H1 (cell line): ENCODE measurements at regions not wholly inside any gene's neighbourhood (a gene's known extent, or its start where the extent isn't known, plus 50 kb on each side); places are given as distances from the start of the nearest gene placed in this dataset.

Source experiments
- CTCF ChIA-PET: fragments of 300-600 bp; sonication (Branson Sonifier 250); formaldehyde crosslinking; loops from one replicate; lab custom pipeline; 2021; ENCODE audit not compliant: partially characterized antibody; lab: Charles Lee
- POLR2A ChIA-PET: fragments of 300-600 bp; sonication (Branson Sonifier 250); formaldehyde crosslinking; loops from one replicate; lab custom pipeline; 2021; ENCODE audit warnings: inconsistent platforms; ENCODE audit not compliant: partially characterized antibody; lab: Charles Lee
- DNase-seq, 2 experiments: peaks; one replicate each; pipeline versions ENCODE4 v3.0.0 to v3.0.0-alpha.2; 2010 to 2022; ENCODE audit warnings: low spot score in 2 of 2, low read depth in 1 of 2, mixed read lengths in 1 of 2
- FAIRE-seq: peaks from 2 replicates; lab custom pipeline; 2011; peaks lifted over from hg19 to GRCh38; lab: Jason Lieb, UNC
- H2AFZ ChIP-seq: 2 replicates; pipeline ENCODE4 v1.8.1; 2012; ENCODE audit warnings: low read length, inconsistent platforms
- H2AK5ac ChIP-seq: 2 replicates; pipeline ENCODE4 v1.6.1; 2013; ENCODE audit warnings: low read depth, low read length
- H2BK120ac ChIP-seq: replicated peaks from 2 replicates; pipeline ENCODE3; 2013; ENCODE audit warnings: low read depth, low read length, inconsistent platforms
- H2BK12ac ChIP-seq: 2 replicates; pipeline ENCODE4 v1.6.1; 2013; ENCODE audit warnings: low read depth, low read length
- H2BK15ac ChIP-seq: 2 replicates; pipeline ENCODE4 v1.6.1; 2013; ENCODE audit warnings: low read length
- H2BK20ac ChIP-seq: 2 replicates; pipeline ENCODE4 v1.6.1; 2013; ENCODE audit warnings: low read length
- H2BK5ac ChIP-seq: 2 replicates; pipeline ENCODE4 v1.6.1; 2013; ENCODE audit warnings: low read depth, low read length
- H3K14ac ChIP-seq: 2 replicates; pipeline ENCODE4 v1.6.1; 2013; ENCODE audit warnings: inconsistent platforms; ENCODE audit not compliant: insufficient read length
- H3K18ac ChIP-seq: 2 replicates; pipeline ENCODE4 v1.6.1; 2013; ENCODE audit warnings: low read length; ENCODE audit errors: extremely low read depth
- H3K23ac ChIP-seq: 2 replicates; pipeline ENCODE4 v1.6.1; 2013; ENCODE audit warnings: inconsistent platforms; ENCODE audit not compliant: insufficient read length
- H3K23me2 ChIP-seq: 2 replicates; pipeline ENCODE4 v1.6.1; 2013; ENCODE audit warnings: low read depth, low read length
- H3K27ac ChIP-seq: 2 replicates; pipeline ENCODE4 v1.6.1; 2011; ENCODE audit warnings: low read depth, low read length, inconsistent platforms
- H3K27me3 ChIP-seq, 4 experiments: replicated peaks in 1 of 4; 1 replicate in 1 of 4; 2 replicates in 3 of 4; pipeline versions ENCODE4 v1.6.1 to v1.8.1; 2011 to 2013; ENCODE audit warnings: low read length in 3 of 4, mild to moderate bottlenecking in 3 of 4, inconsistent platforms in 2 of 4, mixed read lengths in 2 of 4, moderate library complexity in 1 of 4; ENCODE audit not compliant: control insufficient read depth in 3 of 4, insufficient read depth in 3 of 4; ENCODE audit errors: extremely low read depth in 1 of 4
- H3K36me3 ChIP-seq, 4 experiments: 2 replicates each; pipeline versions ENCODE4 v1.6.1 to v1.8.1; 2011 to 2013; ENCODE audit warnings: mild to moderate bottlenecking in 4 of 4, low read length in 3 of 4, moderate library complexity in 2 of 4, control low read depth in 1 of 4, inconsistent platforms in 1 of 4; ENCODE audit not compliant: insufficient read depth in 4 of 4, control insufficient read depth in 2 of 4
- H3K4ac ChIP-seq: replicated peaks from 2 replicates; pipeline ENCODE3; 2013; ENCODE audit warnings: low read length, low read depth, mixed read lengths, inconsistent platforms; ENCODE audit not compliant: insufficient read length
- H3K4me1 ChIP-seq, 4 experiments: replicated peaks in 1 of 4; 1 replicate in 1 of 4; 2 replicates in 3 of 4; pipeline versions ENCODE4 v1.6.1 to v1.8.1; 2011 to 2013; ENCODE audit warnings: low read length in 3 of 4, inconsistent platforms in 2 of 4, mixed read lengths in 1 of 4; ENCODE audit not compliant: insufficient read depth in 4 of 4, control insufficient read depth in 3 of 4
- H3K4me2 ChIP-seq, 2 experiments: 2 replicates each; pipeline versions ENCODE4 v1.6.1 to v1.8.1; 2011 to 2013; ENCODE audit warnings: low read depth in 2 of 2, low read length in 2 of 2, control low read depth in 1 of 2, inconsistent platforms in 1 of 2, mild to moderate bottlenecking in 1 of 2; ENCODE audit not compliant: insufficient read depth in 1 of 2
- H3K4me3 ChIP-seq, 4 experiments: fragments of 200-600, 300-600 bp in 1 of 4; sonication (generic), shearing (Covaris generic), sonication (Bioruptor Twin) in 1 of 4; 2 replicates each; pipeline versions ENCODE4 v1.5.1 to v1.8.1; 2011 to 2016; ENCODE audit warnings: low read length in 4 of 4, low read depth in 3 of 4, control low read depth in 2 of 4, inconsistent platforms in 2 of 4, mild to moderate bottlenecking in 2 of 4, mixed read lengths in 1 of 4, moderate library complexity in 1 of 4; ENCODE audit not compliant: insufficient read depth in 2 of 4; ENCODE audit errors: extremely low read depth in 1 of 4
- H3K56ac ChIP-seq: replicated peaks from 2 replicates; pipeline ENCODE3; 2013; ENCODE audit warnings: low read depth, mild to moderate bottlenecking, mixed read lengths, low read length, inconsistent platforms; ENCODE audit not compliant: insufficient read length
- H3K79me1 ChIP-seq: 2 replicates; pipeline ENCODE4 v1.6.1; 2013; ENCODE audit warnings: low read depth, low read length, control low read depth
- H3K79me2 ChIP-seq, 2 experiments: 2 replicates each; pipeline versions ENCODE4 v1.6.1 to v1.8.1; 2012 to 2013; ENCODE audit warnings: low read length in 2 of 2, mild to moderate bottlenecking in 2 of 2, inconsistent platforms in 1 of 2; ENCODE audit not compliant: insufficient read depth in 2 of 2, control insufficient read depth in 1 of 2
- H3K9ac ChIP-seq, 4 experiments: replicated peaks in 1 of 4; 1 replicate in 1 of 4; 2 replicates in 3 of 4; pipeline versions ENCODE4 v1.6.1 to v1.8.1; 2011 to 2013; ENCODE audit warnings: low read depth in 3 of 4, low read length in 3 of 4, control low read depth in 2 of 4, mild to moderate bottlenecking in 2 of 4, moderate library complexity in 2 of 4, inconsistent platforms in 1 of 4; ENCODE audit errors: extremely low read depth in 1 of 4
- H3K9me3 ChIP-seq, 2 experiments: 2 replicates each; pipeline versions ENCODE4 v1.6.1 to v1.8.1; 2012 to 2013; ENCODE audit warnings: mild to moderate bottlenecking in 2 of 2, moderate library complexity in 2 of 2, control low read depth in 1 of 2, inconsistent platforms in 1 of 2, low read depth in 1 of 2, low read length in 1 of 2, mixed read lengths in 1 of 2; ENCODE audit not compliant: insufficient read depth in 2 of 2
- H4K20me1 ChIP-seq, 2 experiments: replicated peaks in 1 of 2; 2 replicates each; pipeline versions ENCODE3 to v1.8.1; 2011 to 2013; ENCODE audit warnings: inconsistent platforms in 2 of 2, low read length in 2 of 2, mild to moderate bottlenecking in 1 of 2; ENCODE audit not compliant: insufficient read depth in 2 of 2, control insufficient read depth in 1 of 2
- H4K5ac ChIP-seq: 2 replicates; pipeline ENCODE4 v1.6.1; 2013; ENCODE audit warnings: low read length, low read depth, mixed read lengths, inconsistent platforms; ENCODE audit not compliant: insufficient read length
- H4K8ac ChIP-seq: 2 replicates; pipeline ENCODE4 v1.8.0; 2013; ENCODE audit warnings: mild to moderate bottlenecking, moderate library complexity, low read length, inconsistent platforms; ENCODE audit not compliant: insufficient read depth; ENCODE audit errors: extremely low read depth
- H4K91ac ChIP-seq: replicated peaks from 2 replicates; pipeline ENCODE3; 2013; ENCODE audit warnings: low read length, mixed read lengths, inconsistent platforms; ENCODE audit not compliant: insufficient read length
- CBX5 ChIP-seq: fragments of 300-800, 300-1000 bp; sonication (generic); IDR thresholded peaks from 2 replicates; pipeline ENCODE4 v1.7.1; 2016; ENCODE audit warnings: antibody characterized with exemption, low read length, low read depth
- FOSL1 ChIP-seq: IDR thresholded peaks from 2 replicates; pipeline ENCODE4 v1.6.1; 2011; ENCODE audit warnings: mild to moderate bottlenecking, low read depth, low read length, moderate library complexity; ENCODE audit not compliant: insufficient read depth
- GTF2F1 ChIP-seq: IDR thresholded peaks from 2 replicates; pipeline ENCODE4 v1.6.1; 2012; ENCODE audit warnings: low read depth, low read length, improper control_type of control experiment, borderline replicate concordance
- POLR2AphosphoS5 ChIP-seq: IDR thresholded peaks from 2 replicates; pipeline ENCODE4 v1.6.1; 2011; ENCODE audit warnings: low read depth, low read length
- RAD21 ChIP-seq, 2 experiments: IDR thresholded peaks in 1 of 2; conservative IDR thresholded peaks in 1 of 2; 2 replicates each; pipeline ENCODE4 v1.6.1; 2011; ENCODE audit warnings: low read depth in 2 of 2, low read length in 2 of 2, improper control_type of control experiment in 1 of 2, inconsistent platforms in 1 of 2, mild to moderate bottlenecking in 1 of 2, moderate library complexity in 1 of 2
- RBBP5 ChIP-seq: IDR thresholded peaks from 2 replicates; pipeline ENCODE4 v1.7.1; 2012; ENCODE audit warnings: low read depth, mild to moderate bottlenecking, inconsistent platforms, low read length, moderate library complexity, borderline replicate concordance
- SAP30 ChIP-seq: fragments of 300-600 bp; sonication (generic); IDR thresholded peaks from 2 replicates; pipeline ENCODE4 v1.7.1; 2012; ENCODE audit warnings: low read length, moderate library complexity, mild to moderate bottlenecking, inconsistent platforms; ENCODE audit not compliant: insufficient read depth, insufficient replicate concordance
- SIN3A ChIP-seq, 2 experiments: IDR thresholded peaks in 1 of 2; conservative IDR thresholded peaks in 1 of 2; 2 replicates each; pipeline ENCODE4 v1.6.1; 2011 to 2012; ENCODE audit warnings: low read length in 2 of 2, improper control_type of control experiment in 1 of 2, low read depth in 1 of 2, mild to moderate bottlenecking in 1 of 2
- SIX5 ChIP-seq: IDR thresholded peaks from 2 replicates; pipeline ENCODE4 v1.6.1; 2011; ENCODE audit warnings: mild to moderate bottlenecking, low read depth, low read length
- SRF ChIP-seq: IDR thresholded peaks from 2 replicates; pipeline ENCODE4 v1.6.1; 2011; ENCODE audit warnings: mild to moderate bottlenecking, low read depth, low read length, moderate library complexity
- TCF12 ChIP-seq: IDR thresholded peaks from 2 replicates; pipeline ENCODE4 v1.6.1; 2011; ENCODE audit warnings: low read depth, mild to moderate bottlenecking, low read length
- WGBS, 2 experiments: shearing (Covaris generic) in 1 of 2; methylation state at CpG; one replicate each; pipeline versions ENCODE4 v1.1.6 to v1.1.7; 2013 to 2015; ENCODE audit warnings: low lambda C conversion rate in 2 of 2, mixed read lengths in 2 of 2, inconsistent platforms in 1 of 2, low coverage in 1 of 2, missing lambda C conversion rate in 1 of 2; ENCODE audit not compliant: insufficient replicate concordance in 2 of 2, insufficient coverage in 1 of 2, insufficient read length in 1 of 2; ENCODE audit errors: extremely low coverage in 1 of 2, missing lambda C conversion rate in 1 of 2; 5-methylcytosine and 5-hydroxymethylcytosine counted together

DNA sequence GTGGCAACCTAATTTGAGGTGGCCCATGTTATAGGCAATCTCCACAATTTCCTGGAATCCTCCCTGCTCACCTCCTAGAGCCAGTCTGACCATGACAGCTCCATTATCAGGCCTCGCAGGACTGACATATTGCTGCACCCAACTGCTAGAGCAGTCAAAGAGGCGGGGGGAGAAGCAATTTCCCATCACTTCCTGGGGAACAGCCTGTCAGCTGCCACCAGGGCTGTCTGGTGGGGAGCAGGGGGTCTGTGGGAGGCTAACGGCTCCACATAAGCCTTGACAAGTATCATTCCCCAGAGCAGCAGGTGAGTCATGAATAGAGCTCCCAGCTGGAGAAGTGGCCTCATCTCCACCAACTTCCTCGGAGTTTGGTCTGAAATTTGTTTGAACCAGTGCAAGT, 322.9 kb downstream of the MATN1 start:
- H3K4me1 ChIP-seq, result 0 out of 7 replicates have a peak, but pooled peaks cover 0 to 2% (median 0%) of the 10 kb centered on the region in 4 experiments
- no peak overlapping the region for H2BK15ac ChIP-seq
- DNase-seq (no peak), FAIRE-seq (no peak)
- no peaks in the 10 kb centered on the region for H3K9me3 ChIP-seq
- H3K4ac ChIP-seq, result no peak overlapping the region
- no peak overlapping the region for H2BK12ac ChIP-seq
- no peak overlapping the region for H3K56ac ChIP-seq
- POLR2A ChIA-PET, result no interaction called here
- H4K20me1 ChIP-seq, result no peaks in the 10 kb centered on the region
- no peak overlapping the region for H2BK20ac ChIP-seq
- no peak overlapping the region for H2BK120ac ChIP-seq
- WGBS, 2 experiments, result 94% methylated on average over 3 of the region's 4 CpGs; no CpG with 5 or more reads in 1 of the 2 experiments
- no peak overlapping the region for H2AFZ ChIP-seq
- H4K5ac ChIP-seq, result no peak overlapping the region
- CTCF ChIA-PET, result interaction anchor here (0.9 to 1.8 kb wide), 3 partner anchors 11 to 20 kb away, joined by 3 to 8 read pairs (median 3); no protein-coding TSS in a partner anchor
- no peak overlapping the region for H3K18ac ChIP-seq
- H4K91ac ChIP-seq, result no peak overlapping the region
- no peak overlapping the region for H3K14ac ChIP-seq
- no peak overlapping the region for H2BK5ac ChIP-seq
- H3K27ac ChIP-seq, result no peak overlapping the region
- H3K36me3 ChIP-seq, result no peaks in the 10 kb centered on the region
- H3K79me1 ChIP-seq, result no peaks in the 10 kb centered on the region
- no peak for TF ChIP-seq SIX5
- TF ChIP-seq TCF12, result no peak
- no peak for TF ChIP-seq POLR2AphosphoS5
- TF ChIP-seq RAD21 (IDR thresholded peaks at IDR 0.05 in 1 of 2, conservative IDR thresholded peaks at IDR 0.05 in 1 of 2; ENCODE audit: low read depth in 2 of 2, low read length in 2 of 2), result no peak
- no peak for TF ChIP-seq FOSL1
- TF ChIP-seq SIN3A (conservative IDR thresholded peaks at IDR 0.05 in 1 of 2, IDR thresholded peaks at IDR 0.05 in 1 of 2; ENCODE audit: low read depth in 1 of 2, low read length in 2 of 2), result no peak
- no peak for TF ChIP-seq SAP30
- no peak for TF ChIP-seq CBX5
- TF ChIP-seq GTF2F1, result no peak
- TF ChIP-seq SRF, result no peak
- no peak for TF ChIP-seq RBBP5
- TF ChIP-seq, all 59 proteins: peak for 0
- H3K4me2 ChIP-seq, result no peak overlapping the region
- H3K9ac ChIP-seq, result no peak overlapping the region
- no peaks in the 10 kb centered on the region for H3K79me2 ChIP-seq
- H3K4me3 ChIP-seq, result no peak overlapping the region
- H3K23me2 ChIP-seq, result no peaks in the 10 kb centered on the region
- H2AK5ac ChIP-seq, result no peak overlapping the region
- H3K27me3 ChIP-seq, result no peaks in the 10 kb centered on the region
- no peak overlapping the region for H3K23ac ChIP-seq
- no peak overlapping the region for H4K8ac ChIP-seq
